CD14-positive monocyte (primary cell): ENCODE measurements at regions not wholly inside any gene's neighbourhood (a gene's known extent, or its start where the extent isn't known, plus 50 kb on each side); places are given as distances from the start of the nearest gene placed in this dataset.

ENCODE experiments used
- DNase-seq, 3 donors: peaks; one replicate each; pipeline ENCODE4 v3.0.0-alpha.2; 2011 to 2022
- H2AFZ ChIP-seq: 2 replicates; pipeline ENCODE4 v1.6.0; 2012; ENCODE audit warnings: mild to moderate bottlenecking, low read depth, low read length, inconsistent platforms; ENCODE audit not compliant: insufficient read depth, poor library complexity, severe bottlenecking
- H3K27ac ChIP-seq, 2 donors: 1 replicate in 1 of 2; 2 replicates in 1 of 2; pipeline ENCODE4 v1.5.1; 2012 to 2013; ENCODE audit warnings: low read length in 2 of 2, control low read depth in 1 of 2, inconsistent platforms in 1 of 2, low read depth in 1 of 2, mild to moderate bottlenecking in 1 of 2
- H3K27me3 ChIP-seq, 2 donors: one replicate each; pipeline versions ENCODE4 v1.6.0 to v1.6.1; 2011 to 2013; ENCODE audit warnings: low read length in 2 of 2; ENCODE audit not compliant: control insufficient read depth in 2 of 2, insufficient read depth in 2 of 2
- H3K36me3 ChIP-seq, 2 donors: replicated peaks in 1 of 2; 1 replicate in 1 of 2; 2 replicates in 1 of 2; pipeline versions ENCODE4 v1.5.1 to v1.6.1; 2012 to 2013; ENCODE audit warnings: low read length in 2 of 2, control low read depth in 1 of 2, inconsistent platforms in 1 of 2, mild to moderate bottlenecking in 1 of 2; ENCODE audit not compliant: insufficient read depth in 2 of 2, control insufficient read depth in 1 of 2
- H3K4me1 ChIP-seq, 2 donors: 1 replicate in 1 of 2; 2 replicates in 1 of 2; pipeline versions ENCODE4 v1.5.1 to v1.6.1; 2012 to 2013; ENCODE audit warnings: low read length in 2 of 2, control low read depth in 1 of 2, inconsistent platforms in 1 of 2, mild to moderate bottlenecking in 1 of 2, moderate library complexity in 1 of 2; ENCODE audit not compliant: insufficient read depth in 2 of 2, control insufficient read depth in 1 of 2
- H3K4me2 ChIP-seq: replicated peaks from 2 replicates; pipeline ENCODE3; 2012; ENCODE audit warnings: low read length, moderate library complexity, mild to moderate bottlenecking; ENCODE audit not compliant: poor library complexity, severe bottlenecking; ENCODE audit errors: extremely low read depth
- H3K4me3 ChIP-seq, 3 experiments: fragments of 200-600 bp in 1 of 3; sonication (generic) in 1 of 3; replicated peaks in 1 of 3; 1 replicate in 2 of 3; 2 replicates in 1 of 3; pipeline ENCODE4 v1.5.1; 2011 to 2013; ENCODE audit warnings: low read length in 3 of 3, mild to moderate bottlenecking in 3 of 3, control low read depth in 2 of 3, low read depth in 2 of 3, inconsistent platforms in 1 of 3, moderate library complexity in 1 of 3
- H3K79me2 ChIP-seq: 2 replicates; pipeline ENCODE4 v1.6.0; 2012; ENCODE audit warnings: mild to moderate bottlenecking, control low read depth, inconsistent platforms, low read length, moderate library complexity; ENCODE audit not compliant: insufficient read depth
- H3K9ac ChIP-seq: 2 replicates; pipeline ENCODE4 v1.6.0; 2017; ENCODE audit warnings: low read length, mild to moderate bottlenecking; ENCODE audit not compliant: insufficient read depth, poor library complexity, severe bottlenecking
- H3K9me3 ChIP-seq, 2 donors: replicated peaks in 1 of 2; 1 replicate in 1 of 2; 2 replicates in 1 of 2; pipeline versions ENCODE4 v1.5.1 to v1.6.1; 2012 to 2013; ENCODE audit warnings: low read length in 2 of 2, control low read depth in 1 of 2; ENCODE audit not compliant: control insufficient read depth in 1 of 2, insufficient read depth in 1 of 2
- H4K20me1 ChIP-seq: 2 replicates; pipeline ENCODE4 v1.6.0; 2012; ENCODE audit warnings: mild to moderate bottlenecking, low read length, control low read depth, moderate library complexity; ENCODE audit not compliant: insufficient read depth
- H3K27ac Mint-ChIP-seq, 7 donors: one replicate each; pipeline ENCODE4 v1.8.0; 2020; ENCODE audit warnings: mild to moderate bottlenecking in 7 of 7, mixed read lengths in 7 of 7, moderate library complexity in 6 of 7, inconsistent platforms in 2 of 7
- H3K27me3 Mint-ChIP-seq, 3 donors: one replicate each; pipeline ENCODE4 v1.8.0; 2021 to 2022; ENCODE audit warnings: low read depth in 3 of 3, mild to moderate bottlenecking in 3 of 3, mixed read lengths in 3 of 3, moderate library complexity in 3 of 3, inconsistent platforms in 1 of 3
- H3K36me3 Mint-ChIP-seq, 2 donors: one replicate each; pipeline ENCODE4 v1.8.0; 2020; ENCODE audit warnings: mixed read lengths in 2 of 2, inconsistent platforms in 1 of 2, mild to moderate bottlenecking in 1 of 2
- H3K4me1 Mint-ChIP-seq: one replicate; pipeline ENCODE4 v1.8.0; 2020; ENCODE audit warnings: mild to moderate bottlenecking, mixed read lengths
- H3K4me3 Mint-ChIP-seq, 2 donors: one replicate each; pipeline ENCODE4 v1.8.0; 2020; ENCODE audit warnings: mild to moderate bottlenecking in 2 of 2, mixed read lengths in 2 of 2, moderate library complexity in 1 of 2
- H3K9me3 Mint-ChIP-seq, 7 donors: one replicate each; pipeline ENCODE4 v1.8.0; 2020 to 2022; ENCODE audit warnings: mixed read lengths in 7 of 7, mild to moderate bottlenecking in 6 of 7, moderate library complexity in 6 of 7, inconsistent platforms in 2 of 7
- WGBS: methylation state at CpG from one replicate; pipeline ENCODE4 v1.1.5; 2013; ENCODE audit warnings: missing lambda C conversion rate; ENCODE audit not compliant: insufficient coverage; 5-methylcytosine and 5-hydroxymethylcytosine counted together
- intact Hi-C, 2 donors: fragments of 100-400 bp; cut with micrococcal nuclease; formaldehyde crosslinking; loops; one replicate each; pipeline versions ENCODE4 v1.15.0 to v1.15.1; 2023
- TF ChIP-seq, protein P1 (sequence below): fragments of 200-600 bp; IDR thresholded peaks from one replicate; pipeline ENCODE4 v1.8.0; 2022; ENCODE audit warnings: antibody characterized with exemption, mild to moderate bottlenecking

DNA sequence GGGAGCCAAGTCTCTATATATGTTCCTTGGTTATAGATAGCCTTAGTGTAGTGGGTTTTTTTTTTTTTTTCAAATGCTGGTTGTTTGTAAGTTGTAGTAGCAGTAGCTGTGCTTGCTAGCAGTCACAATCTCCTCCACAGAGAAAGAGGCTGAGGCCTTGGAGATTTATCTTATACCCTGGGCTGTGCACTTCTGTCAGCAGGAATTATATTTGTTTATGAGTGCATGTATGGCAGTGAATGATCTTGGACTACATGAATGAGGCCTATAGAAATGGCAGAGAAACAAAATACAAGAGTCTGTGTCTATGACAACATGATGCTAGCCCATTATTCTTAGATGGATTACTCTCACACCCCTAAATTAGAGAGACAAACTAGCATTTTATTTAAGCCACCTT is 1674.2 kb upstream of the ADGRL3 start:
- Mint-ChIP-seq H3K27me3 (no peaks in the 10 kb centered on the region), H3K36me3 (no peaks in the 10 kb centered on the region), H3K9me3 (peaks cover 0 to 12% (median 3%) of the 10 kb centered on the region in 7 donors), H3K4me3 (no peak overlapping the region), H3K27ac (no peak overlapping the region), H3K4me1 (no peaks in the 10 kb centered on the region)
- no peaks in the 10 kb centered on the region for H4K20me1 ChIP-seq
- no peak overlapping the region for H3K27ac ChIP-seq
- no peaks in the 10 kb centered on the region for H3K9me3 ChIP-seq
- no peaks in the 10 kb centered on the region for H3K36me3 ChIP-seq
- no peak overlapping the region for H3K4me2 ChIP-seq
- DNase-seq = no peak
- H3K9ac ChIP-seq = no peak overlapping the region
- no peak overlapping the region for H3K4me3 ChIP-seq
- H3K79me2 ChIP-seq = no peaks in the 10 kb centered on the region
- no peaks in the 10 kb centered on the region for H3K27me3 ChIP-seq
- H2AFZ ChIP-seq = no peak overlapping the region
- intact Hi-C loops = no loop called here
- H3K4me1 ChIP-seq = no peaks in the 10 kb centered on the region
- TF ChIP-seq, protein P1, sequence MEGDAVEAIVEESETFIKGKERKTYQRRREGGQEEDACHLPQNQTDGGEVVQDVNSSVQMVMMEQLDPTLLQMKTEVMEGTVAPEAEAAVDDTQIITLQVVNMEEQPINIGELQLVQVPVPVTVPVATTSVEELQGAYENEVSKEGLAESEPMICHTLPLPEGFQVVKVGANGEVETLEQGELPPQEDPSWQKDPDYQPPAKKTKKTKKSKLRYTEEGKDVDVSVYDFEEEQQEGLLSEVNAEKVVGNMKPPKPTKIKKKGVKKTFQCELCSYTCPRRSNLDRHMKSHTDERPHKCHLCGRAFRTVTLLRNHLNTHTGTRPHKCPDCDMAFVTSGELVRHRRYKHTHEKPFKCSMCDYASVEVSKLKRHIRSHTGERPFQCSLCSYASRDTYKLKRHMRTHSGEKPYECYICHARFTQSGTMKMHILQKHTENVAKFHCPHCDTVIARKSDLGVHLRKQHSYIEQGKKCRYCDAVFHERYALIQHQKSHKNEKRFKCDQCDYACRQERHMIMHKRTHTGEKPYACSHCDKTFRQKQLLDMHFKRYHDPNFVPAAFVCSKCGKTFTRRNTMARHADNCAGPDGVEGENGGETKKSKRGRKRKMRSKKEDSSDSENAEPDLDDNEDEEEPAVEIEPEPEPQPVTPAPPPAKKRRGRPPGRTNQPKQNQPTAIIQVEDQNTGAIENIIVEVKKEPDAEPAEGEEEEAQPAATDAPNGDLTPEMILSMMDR = no peak

DNA sequence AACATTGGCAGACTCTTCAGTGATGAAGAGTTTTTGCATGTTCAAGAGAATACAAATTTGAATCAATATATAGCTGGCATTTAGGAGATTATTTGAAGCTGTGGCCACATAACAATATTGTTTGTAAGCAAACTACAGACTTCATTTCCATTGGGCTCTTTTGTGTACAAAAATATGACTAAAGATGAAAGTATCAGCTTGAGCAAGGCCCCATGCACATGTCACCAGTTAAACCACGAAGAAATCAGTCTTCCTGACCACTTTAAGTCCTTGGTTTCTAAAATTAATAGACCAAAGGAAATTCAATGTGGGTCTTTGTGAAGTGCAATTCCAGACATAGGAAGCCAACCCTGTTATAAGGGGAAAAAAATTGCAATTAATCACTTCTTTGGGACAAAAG is 1664.6 kb upstream of the ADGRL3 start:
- H3K27me3 Mint-ChIP-seq = no peaks in the 10 kb centered on the region
- H3K79me2 ChIP-seq = no peaks in the 10 kb centered on the region
- H3K4me3 Mint-ChIP-seq = no peak overlapping the region
- H3K27me3 ChIP-seq = no peaks in the 10 kb centered on the region
- H3K4me3 ChIP-seq = no peak overlapping the region
- no peak overlapping the region for H2AFZ ChIP-seq
- TF ChIP-seq, protein P1 = no peak
- H3K36me3 ChIP-seq = no peaks in the 10 kb centered on the region
- H3K36me3 Mint-ChIP-seq = no peaks in the 10 kb centered on the region
- H4K20me1 ChIP-seq = no peaks in the 10 kb centered on the region
- no peaks in the 10 kb centered on the region for H3K9me3 ChIP-seq
- no peaks in the 10 kb centered on the region for H3K4me1 Mint-ChIP-seq
- no CpG with 5 or more reads among the region's 1 CpG for WGBS
- H3K9me3 Mint-ChIP-seq = peaks cover 0 to 8% (median 3%) of the 10 kb centered on the region in 7 donors
- H3K27ac Mint-ChIP-seq = no peak overlapping the region
- H3K4me1 ChIP-seq = no peaks in the 10 kb centered on the region
- intact Hi-C loops = no loop called here
- H3K4me2 ChIP-seq = no peak overlapping the region
- no peak for DNase-seq
- H3K27ac ChIP-seq = no peak overlapping the region
- no peak overlapping the region for H3K9ac ChIP-seq
